ENCODE measurements at regions not wholly inside any gene's neighbourhood (a gene's known extent, or its start where the extent isn't known, plus 50 kb on each side); places are given as distances from the start of the nearest gene placed in this dataset.

DNA sequence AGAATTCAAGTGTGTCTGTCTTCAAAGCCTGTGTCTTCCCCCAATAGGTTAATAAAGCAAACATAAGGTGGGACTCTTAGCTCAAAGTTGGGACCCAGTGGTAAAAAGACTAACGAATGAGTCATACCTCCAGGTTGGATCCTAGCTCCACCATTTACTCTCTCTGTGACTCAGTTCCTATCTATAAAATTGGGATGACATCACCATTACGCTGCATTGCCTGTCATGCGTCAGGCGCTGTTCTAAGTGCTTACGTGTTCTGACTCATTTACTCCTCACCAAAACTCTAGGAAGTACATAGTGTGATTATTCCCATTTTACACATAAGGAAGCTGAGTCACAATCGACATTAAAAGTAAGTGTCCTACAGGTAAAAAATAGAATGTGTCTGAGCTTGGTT lies 915.8 kb downstream of the VRK1 start:
- no peak for TF ChIP-seq EZH2 (IDR thresholded peaks at IDR 0.05; ENCODE audit: insufficient read depth, poor library complexity, severe bottlenecking)
- no peak for TF ChIP-seq EZH2phosphoT487 (IDR thresholded peaks at IDR 0.05; ENCODE audit: insufficient read depth, low read depth)

Measured in GM23248 (cell line).